HG02759 (cell line): ENCODE measurements at regions not wholly inside any gene's neighbourhood (a gene's known extent, or its start where the extent isn't known, plus 50 kb on each side); places are given as distances from the start of the nearest gene placed in this dataset.
"Not testable (repeated sequence)": the region's sequence is repeated elsewhere in the genome, so short reads cannot be mapped to it uniquely, and the experiment has no call there.

Source experiments
- ATAC-seq: cut with Tn5 transposase; IDR thresholded peaks from one replicate; pipeline ENCODE4 v1.9.1; 2021; ENCODE audit warnings: mild to moderate bottlenecking, moderate library complexity; ENCODE audit not compliant: unreplicated experiment

- ATAC-seq = no peak
Observed at GRCh38 chr2:65754219-65754618, 321.8 kb upstream of the SPRED2 start.

GRCh38 chr2:65751408-65751807 is 319.0 kb upstream of the SPRED2 start:
- no peak for ATAC-seq

GRCh38 chr2:65749545-65749944 is 317.1 kb upstream of the SPRED2 start:
- ATAC-seq = no peak

- ATAC-seq = not testable (repeated sequence)
Observed at GRCh38 chr2:65747875-65748274, 315.5 kb upstream of the SPRED2 start.

GRCh38 chr2:65746931-65747675 is 314.7 kb upstream of the SPRED2 start:
- ATAC-seq = no peak

GRCh38 chr2:65744477-65745200 is 312.2 kb upstream of the SPRED2 start:
- ATAC-seq = no peak

- ATAC-seq = no peak
Observed at GRCh38 chr2:65742977-65743376, 310.6 kb upstream of the SPRED2 start.

- ATAC-seq = no peak
Observed at GRCh38 chr2:65739927-65740326, 307.5 kb upstream of the SPRED2 start.

GRCh38 chr2:65737452-65738011 is 305.1 kb upstream of the SPRED2 start:
- ATAC-seq = no peak

- no peak for ATAC-seq
Observed at GRCh38 chr2:65731476-65731875, 299.1 kb upstream of the SPRED2 start.

GRCh38 chr2:65730186-65730585 is 297.8 kb upstream of the SPRED2 start:
- ATAC-seq = no peak

GRCh38 chr2:65729246-65729645 is 296.8 kb upstream of the SPRED2 start:
- ATAC-seq = no peak

GRCh38 chr2:65728477-65729180 is 296.2 kb upstream of the SPRED2 start:
- ATAC-seq = no peak

- ATAC-seq = no peak
Observed at GRCh38 chr2:65727816-65728215, 295.4 kb upstream of the SPRED2 start.

GRCh38 chr2:65727381-65727780 is 295.0 kb upstream of the SPRED2 start:
- ATAC-seq = no peak

GRCh38 chr2:65724752-65725151 is 292.4 kb upstream of the SPRED2 start:
- ATAC-seq = no peak

- no peak for ATAC-seq
Observed at GRCh38 chr2:65724336-65724735, 291.9 kb upstream of the SPRED2 start.

GRCh38 chr2:65722028-65722778 is 289.8 kb upstream of the SPRED2 start:
- ATAC-seq = no peak

GRCh38 chr2:65716698-65717097 is 284.3 kb upstream of the SPRED2 start:
- no peak for ATAC-seq

GRCh38 chr2:65715323-65715722 is 282.9 kb upstream of the SPRED2 start:
- no peak for ATAC-seq

GRCh38 chr2:65714866-65715265 is 282.5 kb upstream of the SPRED2 start:
- ATAC-seq = no peak
